ENCODE measurements at regions not wholly inside any gene's neighbourhood (a gene's known extent, or its start where the extent isn't known, plus 50 kb on each side); places are given as distances from the start of the nearest gene placed in this dataset.

- no peak for TF ChIP-seq CTCF (IDR thresholded peaks at IDR 0.05)
- TF ChIP-seq ELF1 (IDR thresholded peaks at IDR 0.05): no peak
- no peak for TF ChIP-seq MXI1 (IDR thresholded peaks at IDR 0.05; ENCODE audit: low read depth, low read length)
- TF ChIP-seq ZBTB33 (IDR thresholded peaks at IDR 0.05; ENCODE audit: borderline replicate concordance, low read depth): no peak
- no peak for TF ChIP-seq TAF1 (IDR thresholded peaks at IDR 0.05; ENCODE audit: borderline replicate concordance, low read depth, low read length)
- TF ChIP-seq EP300 (IDR thresholded peaks at IDR 0.05; ENCODE audit: borderline replicate concordance in 1 of 2, low read depth in 1 of 2, low read length in 1 of 2): no peak
- no peak for TF ChIP-seq MEF2A (IDR thresholded peaks at IDR 0.05; ENCODE audit: borderline replicate concordance, low read depth)
- no peak for TF ChIP-seq GABPA (IDR thresholded peaks at IDR 0.05; ENCODE audit: low read depth)
- no peak for TF ChIP-seq NFIC (IDR thresholded peaks at IDR 0.05; ENCODE audit: borderline replicate concordance)
- no peak for TF ChIP-seq POLR2AphosphoS5 (IDR thresholded peaks at IDR 0.05; ENCODE audit: low read depth, low read length)
- no peak for TF ChIP-seq USF2 (IDR thresholded peaks at IDR 0.05; ENCODE audit: borderline replicate concordance, low read depth, low read length)
- TF ChIP-seq MAX (IDR thresholded peaks at IDR 0.05; ENCODE audit: low read depth): no peak
- TF ChIP-seq REST (IDR thresholded peaks at IDR 0.05; ENCODE audit: low read depth, low read length): no peak
- TF ChIP-seq SMC3 (IDR thresholded peaks at IDR 0.05; ENCODE audit: low read depth, low read length): no peak
Observed at GRCh38 chr11:70527429-70528045, 129.2 kb downstream of the CTTN start.

Measured in SK-N-SH (cell line).